HepG2 (cell line): ENCODE measurements at regions not wholly inside any gene's neighbourhood (a gene's known extent, or its start where the extent isn't known, plus 50 kb on each side); places are given as distances from the start of the nearest gene placed in this dataset.

Experiments
- FIP1L1 ChIP-seq: fragments of 200-400 bp; formaldehyde crosslinking; IDR thresholded peaks from 2 replicates; pipeline ENCODE4 v1.6.1; 2018; ENCODE audit warnings: low read depth, mild to moderate bottlenecking, low read length, moderate library complexity, borderline replicate concordance; ENCODE audit not compliant: insufficient read depth
- MXD4 ChIP-seq: IDR thresholded peaks from 2 replicates; pipeline ENCODE4 v1.6.1; 2016; ENCODE audit warnings: mild to moderate bottlenecking, missing biosample characterization, missing genetic modification reagents
- NCOR1 ChIP-seq: fragments of 200-600 bp; sonication (generic); IDR thresholded peaks from 2 replicates; pipeline ENCODE4 v1.7.0; 2017; ENCODE audit warnings: antibody characterized with exemption, low read length, borderline replicate concordance
- POLR2A ChIP-seq, 2 experiments: IDR thresholded peaks; 2 replicates each; pipeline ENCODE4 v1.6.1; 2011; ENCODE audit warnings: low read depth in 2 of 2, low read length in 2 of 2, mild to moderate bottlenecking in 1 of 2, moderate library complexity in 1 of 2; ENCODE audit not compliant: insufficient read depth in 1 of 2
- POLR2AphosphoS2 ChIP-seq: IDR thresholded peaks from 2 replicates; pipeline ENCODE4 v1.6.1; 2011; ENCODE audit warnings: low read depth, low read length, improper control_type of control experiment
- RFX5 ChIP-seq: IDR thresholded peaks from 2 replicates; pipeline ENCODE4 v1.6.1; 2011; ENCODE audit warnings: low read depth, low read length, improper control_type of control experiment
- SAFB2 ChIP-seq: sonication (generic); formaldehyde crosslinking; IDR thresholded peaks from 2 replicates; pipeline ENCODE4 v1.5.1; 2020; ENCODE audit warnings: missing genetic modification reagents, low read depth, mild to moderate bottlenecking, borderline replicate concordance
- SP4 ChIP-seq: sonication (generic); formaldehyde crosslinking; IDR thresholded peaks from 2 replicates; pipeline ENCODE4 v1.8.1; 2023; ENCODE audit warnings: mild to moderate bottlenecking, missing genetic modification reagents
- SSRP1 ChIP-seq: IDR thresholded peaks from 2 replicates; pipeline ENCODE4 v1.6.1; 2016; ENCODE audit warnings: control low read depth
- ZNF143 ChIP-seq: sonication (generic); formaldehyde crosslinking; IDR thresholded peaks from 2 replicates; pipeline ENCODE4 v1.4.0; 2020; ENCODE audit warnings: missing genetic modification reagents
- ZNF207 ChIP-seq: fragments of 450-650 bp; IDR thresholded peaks from 2 replicates; pipeline ENCODE4 v1.6.1; 2016; ENCODE audit warnings: antibody characterized with exemption, borderline replicate concordance

DNA sequence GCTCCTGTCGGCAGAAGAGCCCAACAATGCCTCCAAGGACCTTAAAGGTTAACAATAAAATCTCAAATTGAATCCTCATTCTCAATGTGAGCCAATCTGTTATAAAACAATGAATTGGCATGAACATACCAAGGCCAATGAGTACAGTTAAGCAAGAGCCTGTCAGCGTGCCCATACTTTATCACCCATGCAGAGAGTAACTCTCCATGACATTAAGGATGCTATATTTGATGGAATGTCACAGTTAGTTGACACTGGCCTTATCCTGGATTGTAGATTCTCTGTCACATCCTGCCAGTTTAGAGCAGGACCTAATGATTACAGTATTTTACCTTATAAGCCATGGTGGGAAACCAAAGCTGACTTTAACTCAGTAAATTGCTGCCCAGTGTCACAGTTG lies 335.4 kb upstream of the MDFIC2 start:
- no peak for TF ChIP-seq SSRP1 (CRISPR knock-in tag)
- no peak for TF ChIP-seq ZNF143 (CRISPR knock-in tag)
- TF ChIP-seq MXD4 (CRISPR knock-in tag), result no peak
- no peak for TF ChIP-seq POLR2AphosphoS2
- no peak for TF ChIP-seq SP4 (CRISPR knock-in tag)
- no peak for TF ChIP-seq NCOR1
- TF ChIP-seq FIP1L1, result no peak
- TF ChIP-seq RFX5, result no peak
- TF ChIP-seq SAFB2, result no peak
- no peak for TF ChIP-seq POLR2A (IDR thresholded peaks at IDR 0.05; ENCODE audit: insufficient read depth in 1 of 2, low read depth in 2 of 2, low read length in 2 of 2)
- TF ChIP-seq ZNF207, result no peak
